Left colon (tissue), 2 donors: ENCODE measurements at regions not wholly inside any gene's neighbourhood (a gene's known extent, or its start where the extent isn't known, plus 50 kb on each side); places are given as distances from the start of the nearest gene placed in this dataset.
"Not testable (repeated sequence)": the region's sequence is repeated elsewhere in the genome, so short reads cannot be mapped to it uniquely, and the experiment has no call there.

ENCODE experiments used
- ATAC-seq: fragments of 200-7000 bp; cut with Tn5 transposase; one replicate; pipeline ENCODE4 v1.9.1; 2020; ENCODE audit warnings: mild to moderate bottlenecking, moderate library complexity
- DNase-seq, 2 donors: peaks; one replicate each; pipeline ENCODE4 v3.0.0-alpha.2; 2020
- intact Hi-C, 2 donors: fragments of 100-400 bp; cut with DNase I in 1 of 2; cut with micrococcal nuclease in 1 of 2; formaldehyde crosslinking; loops; one replicate each; pipeline versions ENCODE4 v1.11.2 to v1.14.0; 2022; cut with DNase I, micrococcal nuclease
- donor health status: DM: no; HTN: no; CAD: no.
- donor health status: DM: yes; HTN: yes; CAD: no.

DNA sequence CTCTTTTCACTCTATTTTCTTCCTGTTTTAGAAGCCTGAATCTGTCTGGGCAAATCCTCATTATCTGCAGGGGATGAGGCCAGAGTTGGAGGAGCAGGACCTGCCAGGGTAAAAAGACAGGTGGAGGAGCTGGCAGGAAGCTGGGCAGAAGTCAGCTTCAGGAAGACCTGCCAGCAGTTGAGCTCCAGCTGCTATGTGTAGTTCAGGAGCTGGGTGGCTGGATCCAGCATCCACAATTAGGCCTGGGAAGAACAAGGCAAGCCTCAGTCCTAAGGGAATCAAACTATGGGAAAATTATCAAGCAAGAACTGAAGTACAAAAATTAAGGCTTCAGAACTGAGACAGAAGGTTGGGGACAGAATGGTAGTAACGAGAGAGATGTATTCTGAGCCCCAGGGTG is 174.0 kb downstream of the MREG start:
- DNase-seq (no peak), ATAC-seq (no peak)
- intact Hi-C loops: no loop called here

DNA sequence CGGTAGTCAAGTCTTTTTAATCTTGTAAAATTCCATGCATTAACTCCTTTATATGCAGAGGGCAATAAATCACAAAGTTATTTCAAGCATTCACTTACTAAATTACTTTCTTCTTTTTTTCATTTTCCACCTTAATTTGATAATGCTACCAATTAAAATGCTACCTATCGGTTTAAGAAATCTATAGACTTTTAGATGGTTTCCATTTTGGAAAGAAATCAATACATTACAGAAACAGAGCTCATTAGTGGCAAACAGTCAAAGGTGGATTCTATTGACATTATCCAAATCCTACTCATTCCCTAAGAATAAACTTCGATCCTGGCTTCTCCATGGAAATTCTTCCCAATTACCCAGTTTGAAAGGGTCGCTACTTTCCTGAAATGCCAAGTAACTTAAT is 176.5 kb downstream of the MREG start:
- intact Hi-C loops: no loop called here

DNA sequence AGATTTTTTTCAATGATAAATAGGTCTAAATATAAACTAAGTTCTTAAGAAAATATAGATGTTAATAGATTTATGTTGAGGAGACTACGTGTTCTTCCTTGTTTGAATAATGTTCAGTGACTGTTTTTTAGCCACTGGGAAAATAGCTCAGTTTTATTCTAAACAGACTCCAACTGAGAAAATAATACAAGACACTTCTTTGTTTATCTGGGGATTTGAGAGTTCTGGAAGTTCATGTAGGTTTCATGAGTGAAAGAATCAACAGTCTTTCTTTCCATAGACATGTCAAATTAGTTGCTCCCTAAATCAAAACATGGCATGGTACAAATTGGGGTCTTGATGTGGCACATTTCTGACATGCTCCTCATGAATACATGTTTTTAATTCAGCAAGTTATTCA is 177.7 kb downstream of the MREG start:
- ATAC-seq (no peak), DNase-seq (no peak)
- intact Hi-C loops: no loop called here

More for the DNA sequence above, 176.5 kb downstream of the MREG start:
- DNase-seq (no peak), ATAC-seq (no peak)

DNA sequence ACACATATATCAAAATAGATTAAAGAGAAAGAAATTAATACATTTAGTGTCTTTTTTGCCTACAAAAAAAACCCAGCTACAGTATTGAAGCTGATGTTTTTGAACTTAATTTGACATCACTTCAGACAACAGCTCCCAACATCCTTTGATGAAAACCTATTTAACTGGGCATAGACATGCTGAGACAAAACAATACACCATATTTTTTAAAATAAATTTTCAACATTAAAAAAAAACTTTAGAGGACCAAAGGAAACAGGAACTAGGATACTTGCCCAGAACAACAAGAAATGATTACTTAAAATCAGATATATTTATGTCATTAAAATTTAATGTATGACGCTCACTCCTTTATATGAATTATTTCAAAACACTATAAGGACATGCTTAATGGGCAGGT is 178.1 kb downstream of the MREG start:
- ATAC-seq: no peak
- no peak for DNase-seq
- intact Hi-C loops: no loop called here

DNA sequence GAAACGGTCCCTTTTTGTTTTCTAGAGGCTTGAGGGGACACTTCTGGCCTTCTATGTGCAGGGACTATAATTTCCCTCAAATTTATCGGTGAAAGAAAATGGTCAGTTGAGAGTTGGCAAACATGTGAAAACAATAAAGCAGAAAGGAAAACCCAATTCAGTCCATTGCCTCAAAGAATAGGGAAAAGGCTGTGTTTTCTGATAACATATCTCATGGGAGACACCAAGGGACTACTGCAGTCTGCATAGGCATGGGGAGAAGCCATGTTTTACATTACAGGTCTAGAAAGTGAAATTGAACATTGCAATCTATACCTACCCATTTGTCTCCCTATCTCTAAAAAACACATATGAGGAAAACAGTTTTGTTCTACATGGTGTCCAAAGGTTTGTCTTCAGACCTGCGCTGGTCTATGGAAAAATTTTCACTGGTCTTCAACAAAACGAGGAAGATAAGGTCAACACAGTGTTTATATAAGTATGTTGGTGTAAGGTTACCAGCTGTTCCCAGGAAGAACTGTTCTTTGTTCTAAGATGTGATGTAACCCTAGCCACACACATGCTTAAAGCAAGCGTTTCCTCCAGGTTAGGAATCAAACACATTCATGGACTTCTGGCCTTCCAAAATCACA is 179.7 kb downstream of the MREG start:
- DNase-seq (no peak), ATAC-seq (peak; percentile 77)
- intact Hi-C loops: no loop called here

DNA sequence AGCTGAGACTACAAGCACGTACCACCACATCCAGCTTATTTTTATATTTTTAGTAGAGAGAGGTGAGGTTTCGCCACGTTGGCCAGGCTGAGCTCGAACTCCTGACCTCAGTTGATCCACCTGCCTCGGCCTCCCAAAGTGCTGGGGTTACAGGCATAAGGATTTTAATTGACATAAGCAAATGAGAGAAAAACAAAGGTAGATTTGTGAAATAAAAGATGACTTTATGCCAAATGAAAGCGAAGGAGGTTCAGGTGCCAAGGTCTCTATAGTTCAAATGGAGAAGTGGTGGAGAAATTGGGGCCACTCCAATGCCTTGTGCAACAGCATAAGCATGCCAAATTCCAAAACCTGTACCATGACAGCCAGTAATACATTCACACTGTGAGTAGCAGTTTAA is 180.6 kb downstream of the MREG start:
- DNase-seq (no peak), ATAC-seq (no peak)
- intact Hi-C loops: no loop called here

DNA sequence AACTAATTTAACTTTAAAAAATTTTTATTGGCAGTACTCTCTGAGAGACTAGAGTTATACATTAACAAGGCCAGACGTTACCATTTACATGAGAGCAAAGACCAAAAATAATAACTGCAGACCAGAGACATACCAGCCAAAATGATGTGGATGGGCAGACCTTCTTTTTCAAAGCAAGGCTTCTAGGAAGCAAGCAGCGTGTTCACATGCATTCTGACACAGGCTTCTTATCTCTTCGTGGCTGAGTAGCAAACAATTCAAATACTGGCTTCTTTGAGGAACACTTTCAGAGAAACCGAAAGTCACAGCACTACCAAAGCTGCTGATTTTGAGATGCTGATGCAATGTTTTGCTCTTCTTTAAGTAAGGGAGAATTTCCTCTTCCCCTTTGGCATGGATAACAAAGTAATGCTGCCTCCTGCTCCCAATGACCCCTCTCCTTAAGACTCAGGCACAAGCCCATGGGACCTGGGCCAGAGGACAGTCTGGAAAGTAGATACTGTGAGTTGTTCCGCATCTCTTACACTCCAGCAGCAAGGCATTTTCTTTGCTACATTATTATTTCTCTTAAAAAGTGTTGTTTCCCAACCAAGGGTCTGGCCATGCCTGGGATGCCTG is 181.9 kb downstream of the MREG start:
- DNase-seq (peak; percentile 23 to 57), ATAC-seq (peak; percentile 68)
- intact Hi-C loops: no loop called here

DNA sequence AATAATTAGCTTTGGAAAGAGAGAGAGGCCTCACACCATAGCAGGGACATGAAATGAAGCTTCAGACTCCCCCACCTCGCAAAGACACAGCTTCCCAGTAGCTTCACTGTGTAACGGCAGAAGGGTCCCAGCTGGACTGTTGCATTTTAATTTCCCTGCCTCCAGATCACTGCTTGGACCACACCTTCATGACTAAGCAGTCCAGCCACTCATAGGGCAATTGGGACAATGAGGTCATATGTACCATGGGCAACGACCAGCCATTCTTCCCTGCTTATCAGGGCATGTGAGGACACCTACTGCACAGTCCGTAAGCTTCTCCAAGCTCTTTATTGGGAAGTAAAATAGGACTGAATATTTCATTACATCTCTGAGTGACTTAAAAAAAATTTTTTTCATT is 183.0 kb downstream of the MREG start:
- intact Hi-C loops: no loop called here
- peak in 1 of 2 donors; percentile 67 for DNase-seq
- ATAC-seq: peak; percentile 73

DNA sequence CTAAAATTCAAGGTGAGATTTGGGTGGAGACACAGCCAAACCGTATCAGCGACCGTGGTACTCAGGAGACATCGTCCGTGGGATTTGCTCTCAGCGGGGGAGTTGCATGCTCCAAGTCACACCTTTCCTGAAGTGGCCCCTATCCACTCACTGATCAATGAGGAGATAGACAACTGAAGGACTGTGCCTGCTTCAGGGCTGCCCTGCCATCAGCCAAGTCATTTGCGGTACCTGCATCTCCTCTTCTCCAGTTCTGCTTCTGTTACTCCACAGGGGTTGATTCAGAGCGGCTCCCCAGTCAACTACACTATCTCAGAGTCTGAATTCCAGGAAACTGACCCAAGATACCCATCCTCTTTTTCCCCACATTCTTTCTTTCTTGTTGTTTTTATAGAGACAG is 184.1 kb downstream of the MREG start:
- DNase-seq: no peak
- ATAC-seq: no peak
- intact Hi-C loops: no loop called here

DNA sequence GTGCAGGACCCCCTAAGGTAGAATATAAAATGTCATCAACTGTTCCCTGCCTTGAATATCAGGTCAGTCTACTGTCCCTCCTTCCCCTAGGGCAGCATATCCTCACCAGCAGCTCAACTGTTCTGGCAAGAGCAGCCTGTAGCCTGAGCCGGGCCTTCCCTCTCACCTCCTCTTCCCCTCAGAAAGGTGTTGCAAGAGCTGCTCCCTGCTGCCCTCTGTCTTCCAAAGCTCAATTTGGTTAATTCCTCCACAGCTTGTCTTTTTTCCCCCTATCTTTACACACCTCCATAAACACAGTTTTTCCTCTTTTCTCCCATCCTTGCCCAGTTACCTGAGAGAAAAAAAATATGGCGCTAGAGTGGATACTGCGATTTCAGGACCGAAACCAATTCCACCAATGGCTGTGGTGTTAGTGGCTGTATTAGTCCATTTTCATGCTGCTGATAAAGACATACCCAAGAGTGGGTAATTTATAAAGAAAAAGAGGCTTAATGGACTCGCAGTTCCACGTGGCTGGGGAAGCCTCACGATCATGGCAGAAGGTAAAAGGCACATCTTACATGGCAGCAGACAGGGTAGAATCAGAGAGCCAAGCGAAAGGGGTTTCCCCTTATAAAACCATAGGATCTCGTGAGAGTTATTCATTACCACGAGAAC is 184.7 kb downstream of the MREG start:
- intact Hi-C loops: no loop called here
- DNase-seq (peak; percentile 59 to 62), ATAC-seq (peak; percentile 62)

DNA sequence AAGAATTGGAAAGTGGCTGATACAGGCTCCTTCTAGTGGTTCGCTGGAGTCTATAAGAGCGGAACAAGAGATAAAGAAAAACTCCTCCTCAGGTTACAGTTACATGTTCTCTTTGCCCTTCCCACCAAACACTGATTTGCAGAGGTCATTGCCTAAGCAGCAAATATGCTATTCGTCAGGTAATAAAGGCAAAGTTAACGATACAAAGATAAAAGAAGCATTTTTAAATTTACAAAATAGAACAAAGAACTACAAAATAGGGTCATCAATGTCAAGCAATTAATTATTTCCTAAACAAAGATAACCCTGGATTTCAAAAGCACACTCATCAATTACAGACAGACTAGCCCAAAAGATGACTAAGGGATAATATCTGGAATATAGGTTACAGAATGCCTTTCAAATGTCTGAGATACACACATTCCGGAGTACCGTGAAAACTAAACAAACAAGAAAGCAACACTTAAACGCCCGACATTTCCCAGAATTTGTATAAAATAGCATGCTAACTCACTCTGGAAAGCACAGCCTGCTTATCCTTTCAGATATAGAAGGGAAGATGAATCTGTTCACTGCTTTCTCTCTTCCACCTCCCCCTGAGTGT is 186.4 kb downstream of the MREG start:
- no peak for ATAC-seq
- DNase-seq: no peak
- intact Hi-C loops: no loop called here

DNA sequence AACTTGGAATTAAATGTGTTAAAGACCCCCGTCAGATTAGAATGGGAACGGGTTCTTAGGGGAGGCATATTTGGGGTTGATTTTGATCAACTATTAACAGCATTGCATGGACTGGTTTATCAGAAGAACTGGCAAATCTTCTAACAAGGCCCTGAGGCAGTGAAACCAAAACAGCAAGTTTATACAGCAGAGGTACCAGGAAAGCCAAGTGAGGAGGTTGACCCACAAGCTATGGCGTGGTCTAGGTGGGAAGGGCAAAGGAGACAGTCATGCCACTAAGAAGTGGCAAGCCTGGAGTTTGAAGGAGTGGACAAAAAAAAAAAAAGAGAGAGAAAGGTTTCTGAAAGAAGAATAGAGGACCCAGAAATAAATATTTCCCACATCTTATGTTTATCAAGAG is 187.0 kb downstream of the MREG start:
- ATAC-seq: no peak
- no peak for DNase-seq
- intact Hi-C loops: no loop called here

DNA sequence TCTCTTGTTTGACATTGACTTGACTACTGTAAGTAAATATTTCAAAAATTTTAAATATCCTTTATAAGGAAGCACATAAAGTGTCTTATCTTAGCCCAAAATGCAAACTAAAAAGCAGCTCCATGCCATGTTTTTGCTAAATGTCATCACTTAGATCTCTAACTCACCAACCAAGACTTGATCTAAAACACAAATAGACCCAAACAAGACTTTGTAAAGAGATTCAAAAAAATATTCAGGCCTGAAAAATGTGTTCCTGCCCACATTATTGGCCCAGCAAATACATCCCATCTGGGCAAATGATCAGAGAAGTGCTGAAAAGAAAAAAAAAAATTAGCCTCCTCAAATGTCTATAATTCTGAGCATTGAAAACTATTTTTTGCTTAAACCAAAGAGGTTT is 187.6 kb downstream of the MREG start:
- intact Hi-C loops: no loop called here

DNA sequence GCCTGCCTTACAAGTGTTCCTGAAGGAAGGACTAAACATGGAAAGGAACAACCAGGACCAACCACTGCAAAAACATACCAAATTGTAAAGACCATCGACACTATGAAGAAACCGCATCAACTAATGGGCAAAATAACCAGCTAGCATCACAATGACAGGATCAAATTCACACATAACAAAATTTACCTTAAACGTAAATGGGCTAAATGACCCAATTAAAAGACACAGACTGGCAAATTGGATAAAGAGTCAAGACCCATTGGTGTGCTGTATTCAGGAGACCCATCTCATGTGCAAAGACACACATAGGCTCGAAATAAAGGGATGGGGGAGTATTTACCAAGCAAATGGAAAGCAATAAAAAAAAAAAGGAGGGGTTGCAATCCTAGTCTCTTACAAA is 192.1 kb downstream of the MREG start:
- DNase-seq, ATAC-seq, intact Hi-C loops: not testable (repeated sequence)

More for the DNA sequence above, 187.6 kb downstream of the MREG start:
- ATAC-seq: no peak
- no peak for DNase-seq

DNA sequence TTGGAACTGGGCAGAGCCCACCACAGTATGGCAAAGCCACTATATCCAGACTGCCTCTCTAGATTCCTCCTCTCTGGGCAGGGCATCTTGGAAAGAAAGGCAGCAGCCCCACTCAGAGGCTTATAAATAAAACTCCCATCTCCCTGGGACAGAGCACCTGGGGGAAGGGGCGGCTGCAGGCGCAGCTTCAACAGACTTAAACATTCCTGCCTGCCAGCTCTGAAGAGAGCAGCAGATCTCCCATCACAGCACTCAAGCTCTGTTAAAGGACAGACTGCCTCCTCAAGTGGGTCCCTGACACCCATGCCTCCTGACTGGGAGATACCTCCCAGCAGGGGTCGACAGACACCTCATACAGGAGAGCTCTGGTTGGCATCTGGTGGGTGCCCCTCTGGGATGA is 193.6 kb downstream of the MREG start:
- DNase-seq, ATAC-seq, intact Hi-C loops: not testable (repeated sequence)

DNA sequence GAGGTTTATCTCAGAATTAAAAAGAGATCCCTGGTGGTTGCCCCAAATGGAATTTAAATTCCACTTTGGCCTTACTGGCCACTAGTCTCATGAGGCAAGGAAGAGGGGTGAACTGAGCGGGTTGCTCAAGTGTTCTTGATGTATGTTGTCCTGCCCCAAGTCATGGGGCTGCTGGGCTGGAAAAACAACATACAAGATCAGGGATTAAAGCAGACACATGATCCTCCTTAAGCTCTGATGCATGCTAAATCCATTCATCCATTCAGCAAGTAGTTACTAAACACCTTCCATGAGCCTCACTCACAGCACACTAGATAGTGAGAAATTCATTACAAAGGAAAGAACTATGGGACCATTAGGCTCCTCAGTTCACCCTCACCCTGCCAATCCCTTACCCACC is 196.3 kb downstream of the MREG start:
- DNase-seq (no peak), ATAC-seq (no peak)
- intact Hi-C loops: no loop called here

DNA sequence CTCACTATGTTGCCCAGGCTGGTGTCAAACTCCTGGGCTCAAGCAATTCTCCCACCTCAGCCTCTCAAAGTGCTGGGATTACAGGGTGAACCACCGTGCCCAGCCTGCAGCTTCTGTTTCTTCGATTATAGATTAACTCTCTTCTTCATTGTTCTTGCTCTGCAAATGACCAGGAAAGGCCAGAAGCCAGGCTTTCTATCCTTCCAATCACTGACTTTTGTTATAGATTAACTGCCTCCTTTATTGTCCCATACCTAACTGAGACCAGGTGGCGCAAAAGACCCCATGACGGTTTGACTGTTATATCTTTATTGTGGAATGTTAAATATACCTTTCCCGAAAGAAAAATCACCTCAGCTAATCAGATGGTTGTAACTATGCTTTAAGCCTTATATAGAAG is 196.9 kb downstream of the MREG start:
- intact Hi-C loops: no loop called here
- peak; percentile 93 for ATAC-seq
- DNase-seq: no peak

DNA sequence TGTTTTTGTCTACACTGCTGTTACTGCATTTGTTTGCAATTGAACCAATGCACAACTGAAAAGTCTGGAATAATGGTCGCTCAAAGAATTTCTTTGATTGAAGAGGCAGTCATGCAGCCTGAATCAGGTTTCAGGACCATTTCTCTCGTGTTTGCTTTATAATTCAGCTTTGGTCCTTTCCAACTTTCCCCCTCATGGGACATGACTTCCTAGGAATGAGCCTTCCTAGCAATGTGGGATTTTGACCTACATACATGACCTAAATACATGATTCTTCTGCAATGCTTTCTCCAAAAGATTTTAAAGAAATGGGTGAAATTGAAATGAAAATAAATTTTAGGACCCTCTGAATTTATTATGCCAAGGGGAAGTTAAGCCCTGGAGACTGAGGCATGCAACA is 197.4 kb downstream of the MREG start:
- no peak for DNase-seq
- intact Hi-C loops: no loop called here
- no peak for ATAC-seq

DNA sequence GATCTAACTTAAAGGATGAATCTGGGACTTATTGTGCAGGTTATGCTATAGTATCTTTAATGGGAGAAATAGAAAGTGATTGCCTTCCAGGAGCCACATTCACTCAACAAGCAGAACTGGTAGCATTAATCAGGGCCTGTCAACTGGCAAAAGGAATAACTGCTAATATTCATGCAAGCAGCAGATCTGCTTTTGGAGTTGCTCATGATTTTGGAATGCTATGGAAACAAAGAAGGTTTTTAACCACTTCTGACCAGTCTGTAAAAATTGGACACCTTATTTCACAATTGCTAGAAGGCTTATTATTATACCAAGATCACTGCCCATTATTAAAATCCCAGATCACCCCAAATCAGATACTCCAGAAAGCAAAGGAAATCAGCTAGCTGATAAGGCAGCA is 200.4 kb downstream of the MREG start:
- DNase-seq (no peak), ATAC-seq (no peak)
- intact Hi-C loops: no loop called here
